ENCODE measurements at regions not wholly inside any gene's neighbourhood (a gene's known extent, or its start where the extent isn't known, plus 50 kb on each side); places are given as distances from the start of the nearest gene placed in this dataset.

DNA sequence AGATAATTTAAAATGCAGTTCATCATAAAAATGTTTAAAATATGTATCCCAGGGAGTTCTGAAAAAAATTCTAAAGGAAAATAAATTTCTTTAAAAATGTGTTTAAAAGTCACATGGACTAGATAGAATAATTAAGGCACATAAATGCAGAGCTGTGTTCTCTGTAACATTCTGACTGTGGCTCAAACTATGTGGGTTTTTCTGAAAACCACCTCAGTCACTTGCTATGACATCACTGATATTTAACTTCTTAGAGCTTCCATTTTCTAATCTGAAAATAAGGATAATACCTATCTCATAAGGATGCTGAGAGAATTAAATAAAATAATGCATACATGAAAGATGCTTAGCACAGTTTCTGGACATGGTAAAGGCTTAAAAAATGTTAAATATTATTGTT is 107.3 kb downstream of the SLC41A2 start:
- TF ChIP-seq, protein P1, sequence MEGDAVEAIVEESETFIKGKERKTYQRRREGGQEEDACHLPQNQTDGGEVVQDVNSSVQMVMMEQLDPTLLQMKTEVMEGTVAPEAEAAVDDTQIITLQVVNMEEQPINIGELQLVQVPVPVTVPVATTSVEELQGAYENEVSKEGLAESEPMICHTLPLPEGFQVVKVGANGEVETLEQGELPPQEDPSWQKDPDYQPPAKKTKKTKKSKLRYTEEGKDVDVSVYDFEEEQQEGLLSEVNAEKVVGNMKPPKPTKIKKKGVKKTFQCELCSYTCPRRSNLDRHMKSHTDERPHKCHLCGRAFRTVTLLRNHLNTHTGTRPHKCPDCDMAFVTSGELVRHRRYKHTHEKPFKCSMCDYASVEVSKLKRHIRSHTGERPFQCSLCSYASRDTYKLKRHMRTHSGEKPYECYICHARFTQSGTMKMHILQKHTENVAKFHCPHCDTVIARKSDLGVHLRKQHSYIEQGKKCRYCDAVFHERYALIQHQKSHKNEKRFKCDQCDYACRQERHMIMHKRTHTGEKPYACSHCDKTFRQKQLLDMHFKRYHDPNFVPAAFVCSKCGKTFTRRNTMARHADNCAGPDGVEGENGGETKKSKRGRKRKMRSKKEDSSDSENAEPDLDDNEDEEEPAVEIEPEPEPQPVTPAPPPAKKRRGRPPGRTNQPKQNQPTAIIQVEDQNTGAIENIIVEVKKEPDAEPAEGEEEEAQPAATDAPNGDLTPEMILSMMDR (IDR thresholded peaks at IDR 0.05; ENCODE audit: insufficient read depth, low read length, missing control alignments) = no peak
- POLR2A ChIA-PET = no interaction called here
- no peak overlapping the region for H3K4me3 ChIP-seq (ENCODE audit: low read depth, low read length)
- CTCF ChIA-PET = interaction anchor here (0.8 to 2.1 kb wide), 3 partner anchors 26 to 469 kb away, joined by 3 to 10 read pairs (median 4); no protein-coding TSS in a partner anchor
- no peak for DNase-seq (ENCODE audit: low read depth, low spot score)

DNA sequence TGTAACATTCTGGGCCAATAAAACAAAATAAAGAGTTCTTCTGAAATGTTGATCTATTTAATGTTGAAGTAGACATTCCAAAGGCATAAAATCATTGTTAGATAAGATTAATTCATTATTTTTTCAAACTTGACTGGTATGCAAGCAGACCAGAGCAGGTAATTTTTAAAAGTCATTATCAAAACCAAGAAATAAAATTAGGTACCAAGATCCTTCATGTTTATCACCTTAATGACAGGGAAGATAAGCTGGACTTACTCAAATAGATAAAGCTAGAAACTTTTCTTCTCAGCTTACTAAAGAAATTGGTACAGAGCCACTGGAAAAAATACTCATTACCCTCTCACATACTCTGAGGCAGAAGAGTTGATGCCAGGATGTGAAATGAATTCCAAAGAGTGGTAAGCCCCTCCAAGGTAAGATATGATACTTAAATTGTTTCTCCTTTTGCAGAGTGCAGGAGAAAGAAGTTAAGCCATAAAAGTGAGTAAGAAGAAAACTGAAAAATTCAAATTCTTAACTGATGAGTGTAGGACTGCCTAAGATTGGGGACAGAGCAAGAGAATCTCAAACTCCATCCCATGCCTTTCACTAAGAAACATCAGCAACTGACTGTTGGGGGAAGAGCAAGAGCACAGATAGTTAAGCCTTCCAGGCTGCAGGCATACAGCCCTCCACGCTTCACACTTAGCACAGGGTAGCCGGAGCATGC is 111.9 kb downstream of the SLC41A2 start:
- TF ChIP-seq, protein P1 (IDR thresholded peaks at IDR 0.05; ENCODE audit: insufficient read depth, low read length, missing control alignments) = no peak
- CTCF ChIA-PET = no interaction called here
- no peak overlapping the region for H3K4me3 ChIP-seq (ENCODE audit: low read depth, low read length)
- POLR2A ChIA-PET = no interaction called here
- DNase-seq (ENCODE audit: low read depth, low spot score) = no peak

DNA sequence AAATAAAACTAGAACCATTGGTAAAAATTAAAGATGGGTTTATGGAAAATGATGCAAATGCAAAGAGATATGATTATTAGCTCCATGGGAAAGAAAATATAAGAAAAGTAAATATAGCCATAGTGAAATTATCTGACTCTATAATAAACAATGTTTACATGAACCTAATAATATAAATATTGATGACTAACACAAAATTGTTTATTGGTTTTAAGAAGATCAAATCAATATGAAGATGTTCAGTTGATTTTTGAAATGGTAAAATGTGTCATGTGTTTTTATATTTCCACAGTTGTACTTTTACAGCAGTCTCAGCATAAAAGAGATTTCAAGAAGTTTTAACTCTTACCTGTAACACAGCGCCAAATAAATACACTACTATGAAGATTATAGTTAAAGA is 114.0 kb downstream of the SLC41A2 start:
- no peak overlapping the region for H3K4me3 ChIP-seq (ENCODE audit: low read depth, low read length)
- TF ChIP-seq, protein P1 (IDR thresholded peaks at IDR 0.05; ENCODE audit: insufficient read depth, low read length, missing control alignments) = no peak
- CTCF ChIA-PET = no interaction called here
- POLR2A ChIA-PET = no interaction called here
- no peak for DNase-seq (ENCODE audit: low read depth, low spot score)

DNA sequence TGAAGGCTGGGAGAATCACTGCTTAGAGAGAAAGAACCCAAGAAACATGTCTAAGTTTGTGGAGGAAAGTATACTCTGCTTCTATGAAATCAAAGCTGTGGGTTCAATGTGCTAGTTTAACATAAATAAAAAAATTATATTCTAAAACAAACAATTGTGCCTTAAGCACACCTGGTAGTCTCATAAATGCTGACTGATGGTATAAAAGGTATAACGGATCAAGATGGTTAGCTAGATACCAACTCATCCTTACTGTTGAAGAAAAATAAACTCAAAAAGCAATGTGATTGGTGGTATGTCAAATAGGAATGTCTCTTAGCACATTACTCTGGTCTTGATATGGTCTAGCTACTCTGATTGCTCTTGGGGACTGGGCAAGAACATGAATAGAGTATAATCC is 117.8 kb downstream of the SLC41A2 start:
- ChIA-PET CTCF (no interaction called here), POLR2A (no interaction called here)
- no peak overlapping the region for H3K4me3 ChIP-seq (ENCODE audit: low read depth, low read length)
- TF ChIP-seq, protein P1 (IDR thresholded peaks at IDR 0.05; ENCODE audit: insufficient read depth, low read length, missing control alignments) = no peak
- no peak for DNase-seq (ENCODE audit: low read depth, low spot score)

DNA sequence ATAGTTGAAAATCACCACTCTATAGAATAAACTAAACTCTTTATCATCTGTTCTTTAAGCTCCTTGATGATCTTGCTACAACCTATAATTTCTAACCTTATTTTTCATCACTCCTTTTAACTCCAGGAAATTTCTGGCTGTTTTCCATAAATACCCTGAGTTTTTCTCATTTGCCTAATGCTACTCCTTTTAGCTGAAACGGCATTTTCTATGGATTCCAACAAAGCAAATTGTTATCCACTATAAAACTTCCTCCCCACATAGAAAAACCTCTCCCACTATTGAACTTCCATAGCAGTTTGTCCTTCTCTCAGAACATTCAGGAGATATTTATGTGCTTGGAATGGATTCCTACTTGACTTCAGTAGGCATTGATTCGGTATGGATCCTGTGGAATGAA is 122.8 kb downstream of the SLC41A2 start:
- TF ChIP-seq, protein P1 (IDR thresholded peaks at IDR 0.05; ENCODE audit: insufficient read depth, low read length, missing control alignments) = no peak
- POLR2A ChIA-PET = no interaction called here
- no peak overlapping the region for H3K4me3 ChIP-seq (ENCODE audit: low read depth, low read length)
- DNase-seq (ENCODE audit: low read depth, low spot score) = no peak
- CTCF ChIA-PET = interaction anchor here (1.1 to 1.7 kb wide), 3 partner anchors 12 to 453 kb away, joined by 3 to 7 read pairs (median 4); no protein-coding TSS in a partner anchor

DNA sequence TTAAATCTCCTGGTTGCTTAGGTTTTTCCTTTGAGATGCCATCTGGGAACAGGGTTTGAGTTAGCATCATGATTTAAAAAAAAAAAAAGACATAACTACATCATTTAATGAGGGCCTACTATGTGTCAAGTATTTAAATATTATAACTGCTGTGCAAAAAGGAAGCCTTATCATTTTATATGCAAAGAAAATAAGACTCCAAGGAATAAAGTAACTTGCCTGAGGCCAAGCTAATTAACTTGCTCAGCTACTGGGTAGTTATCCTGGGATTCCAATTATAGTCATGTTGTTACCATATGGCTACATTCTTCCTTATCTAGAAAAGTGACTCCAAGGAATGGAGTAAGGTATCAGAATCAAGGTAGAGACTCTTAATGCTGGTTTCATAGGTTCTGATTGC is 123.5 kb downstream of the SLC41A2 start:
- POLR2A ChIA-PET = no interaction called here
- CTCF ChIA-PET = interaction anchor here (1.1 to 1.7 kb wide), 4 partner anchors 12 to 453 kb away, joined by 3 to 7 read pairs (median 4); no protein-coding TSS in a partner anchor

More for the DNA sequence above, 123.5 kb downstream of the SLC41A2 start:
- no peak for DNase-seq (ENCODE audit: low read depth, low spot score)
- no peak overlapping the region for H3K4me3 ChIP-seq (ENCODE audit: low read depth, low read length)
- TF ChIP-seq, protein P1 (IDR thresholded peaks at IDR 0.05; ENCODE audit: insufficient read depth, low read length, missing control alignments) = no peak
